IPS DF 4.7 (cell line): ENCODE measurements at regions not wholly inside any gene's neighbourhood (a gene's known extent, or its start where the extent isn't known, plus 50 kb on each side); places are given as distances from the start of the nearest gene placed in this dataset.
"Not testable (repeated sequence)": the region's sequence is repeated elsewhere in the genome, so short reads cannot be mapped to it uniquely, and the experiment has no call there.

Experiments used
- DNase-seq: peaks from one replicate; pipeline ENCODE4 v3.0.0-alpha.2; 2013; ENCODE audit warnings: low spot score; ENCODE audit errors: extremely low read depth

DNA sequence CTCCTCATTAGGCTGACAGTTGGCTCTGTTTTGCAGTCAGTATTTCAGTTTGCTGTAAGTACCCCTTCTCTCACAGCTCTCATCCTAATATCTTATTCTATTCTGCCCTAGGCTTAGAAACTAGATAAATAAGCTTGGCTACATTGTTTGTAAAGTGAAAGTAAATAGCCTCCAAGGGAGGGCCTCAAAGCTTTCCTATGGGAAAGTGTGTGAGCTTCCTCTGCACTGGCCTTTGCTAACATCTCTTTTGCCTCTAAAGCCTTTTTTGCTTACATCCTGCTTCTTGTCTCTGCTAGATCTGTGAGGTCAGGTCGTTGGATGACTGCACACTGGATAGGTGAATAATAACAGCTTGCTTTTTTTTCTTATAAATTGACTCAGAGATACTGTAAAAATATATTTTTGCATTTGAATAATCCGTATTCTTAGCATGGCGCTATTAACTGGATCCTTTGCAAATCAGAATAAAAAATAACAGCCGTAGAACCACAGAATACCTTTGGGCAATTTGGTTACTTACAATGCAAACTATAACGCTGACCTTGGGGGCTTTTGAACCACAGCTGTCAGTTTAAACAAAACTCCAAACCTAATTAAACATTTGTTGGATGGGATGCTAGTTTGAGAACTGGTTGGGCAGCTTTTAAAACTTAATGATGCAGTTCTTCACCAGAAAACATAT lies 55.1 kb downstream of the TTC6 start:
- DNase-seq = no peak

DNA sequence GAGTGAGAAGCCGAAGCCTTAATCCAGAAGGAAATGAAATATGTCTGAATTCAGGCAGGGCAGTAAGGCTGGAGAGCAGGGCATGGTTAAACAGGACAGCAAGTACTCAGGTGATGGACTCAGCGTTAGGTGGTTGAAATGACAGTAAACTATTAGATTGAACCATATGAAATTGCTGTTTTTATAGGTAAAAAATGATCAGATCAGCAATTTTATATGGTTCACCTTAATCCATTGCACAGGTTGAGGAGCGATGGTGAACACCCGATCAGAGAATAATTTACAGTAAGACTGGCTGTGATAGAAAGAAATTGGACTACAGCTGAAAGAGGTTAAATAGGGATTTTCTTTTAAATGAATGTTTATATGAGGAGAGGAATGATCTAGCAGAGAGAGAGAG lies 56.6 kb downstream of the TTC6 start:
- DNase-seq = no peak

DNA sequence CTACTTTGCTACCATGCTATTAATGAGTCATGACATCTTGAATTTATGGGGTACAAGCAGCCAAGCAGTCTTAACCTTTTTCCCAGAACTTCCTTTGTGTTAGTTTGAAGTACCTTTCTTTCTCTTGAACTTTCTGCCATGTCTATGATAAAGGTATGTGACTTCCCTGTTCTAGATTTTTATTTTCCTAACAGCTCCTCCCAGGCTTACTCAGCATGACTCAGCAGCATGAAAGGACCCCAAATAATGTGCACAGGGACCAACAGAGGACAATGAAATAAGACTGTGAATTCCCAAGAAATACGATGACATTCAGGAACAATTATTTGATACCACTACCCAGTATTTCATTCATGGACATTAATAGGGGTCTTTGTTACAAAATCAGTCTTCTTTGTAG lies 60.0 kb downstream of the TTC6 start:
- DNase-seq = no peak

DNA sequence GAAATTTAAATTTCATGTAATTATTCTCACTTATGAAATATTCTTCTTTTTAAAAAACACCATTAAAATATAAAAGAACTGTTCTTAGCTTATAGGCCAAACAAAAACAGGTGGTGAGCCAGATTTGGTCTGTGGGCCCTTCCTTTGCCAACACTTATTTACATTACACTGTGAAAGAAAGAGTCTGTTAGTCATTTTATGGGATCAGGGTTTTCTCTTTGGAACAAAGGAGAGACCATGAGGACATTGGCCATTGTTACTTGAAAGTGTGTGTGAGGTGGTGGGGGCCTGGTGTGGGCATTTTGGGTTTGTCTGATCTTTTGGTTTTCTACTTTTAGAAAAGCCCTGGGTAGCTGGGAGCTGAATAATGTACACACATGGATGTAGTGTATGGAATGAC lies 62.7 kb downstream of the TTC6 start:
- DNase-seq = no peak

DNA sequence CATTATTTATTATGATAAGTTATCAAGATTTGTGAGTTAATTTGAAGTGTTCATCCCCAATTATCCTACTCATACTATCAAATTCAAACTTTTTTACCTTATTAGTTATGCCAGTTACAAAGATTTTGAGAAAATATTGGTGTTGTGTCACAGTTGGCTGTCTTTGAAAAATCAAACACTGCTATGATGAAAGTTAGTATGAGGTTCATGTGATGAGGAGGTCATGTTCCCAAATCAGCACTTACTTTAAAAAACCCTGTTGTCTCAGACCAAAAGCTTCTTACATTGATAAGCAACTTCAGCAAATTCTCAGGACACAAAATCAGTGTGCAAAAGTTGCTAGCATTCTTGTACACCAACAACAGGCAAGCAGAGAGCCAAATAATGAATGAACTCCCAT lies 68.1 kb downstream of the TTC6 start:
- no peak for DNase-seq

DNA sequence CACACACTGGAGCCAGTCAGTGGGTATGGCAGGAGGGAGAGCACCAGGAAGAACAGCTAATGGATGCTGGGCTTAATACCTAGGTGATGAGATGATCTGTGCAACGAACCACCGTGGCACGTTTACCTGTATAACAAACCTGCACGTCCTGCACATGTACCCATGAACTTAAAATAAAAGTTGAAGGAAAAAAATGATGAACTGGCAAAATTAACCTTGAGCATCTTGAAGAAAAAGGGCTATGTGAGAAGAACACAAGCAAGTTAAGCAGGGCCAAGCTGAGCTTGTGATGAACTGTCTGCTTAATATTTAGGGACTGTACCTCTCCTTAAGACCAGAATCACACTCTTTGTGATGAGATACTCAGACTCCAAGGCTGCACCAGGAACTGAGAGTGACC lies 70.0 kb downstream of the TTC6 start:
- no peak for DNase-seq

DNA sequence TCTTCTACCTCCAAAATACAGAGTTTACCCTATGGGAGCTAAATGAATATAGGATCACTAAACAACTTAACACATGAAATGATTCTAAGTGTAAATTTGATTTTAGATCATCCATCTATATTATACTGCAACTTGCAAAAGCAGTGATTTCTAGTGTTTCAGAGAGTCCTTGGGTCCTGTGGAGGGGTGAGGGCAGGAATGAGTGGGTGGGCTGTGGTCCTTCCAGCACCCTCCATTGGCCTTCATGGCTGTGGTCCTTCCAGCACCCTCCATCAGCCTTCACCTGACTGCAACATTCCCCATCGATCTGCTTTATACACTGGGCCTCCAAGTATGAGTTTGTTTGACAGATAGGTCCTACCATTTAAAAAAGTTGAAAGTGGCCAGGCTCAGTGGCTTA lies 70.5 kb downstream of the TTC6 start:
- DNase-seq = no peak

DNA sequence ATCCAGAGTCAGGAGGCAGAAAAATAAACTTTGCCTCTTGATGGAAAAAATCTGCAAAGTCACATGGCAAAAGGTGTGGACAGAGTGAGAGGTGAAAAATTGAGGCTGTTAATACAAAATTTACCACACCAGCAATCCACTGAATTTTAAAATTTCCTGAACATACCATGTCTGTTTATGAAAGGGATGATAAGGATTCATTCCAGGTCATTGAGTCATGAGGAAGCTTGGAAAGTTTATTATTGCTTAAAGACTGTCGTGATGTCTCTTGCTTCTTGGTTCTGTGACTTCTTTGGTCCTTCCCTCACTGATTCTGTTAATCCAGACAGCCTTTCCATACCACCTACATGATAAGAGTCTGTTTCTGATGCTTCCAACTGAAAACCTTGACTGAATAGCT lies 73.2 kb downstream of the TTC6 start:
- no peak for DNase-seq

DNA sequence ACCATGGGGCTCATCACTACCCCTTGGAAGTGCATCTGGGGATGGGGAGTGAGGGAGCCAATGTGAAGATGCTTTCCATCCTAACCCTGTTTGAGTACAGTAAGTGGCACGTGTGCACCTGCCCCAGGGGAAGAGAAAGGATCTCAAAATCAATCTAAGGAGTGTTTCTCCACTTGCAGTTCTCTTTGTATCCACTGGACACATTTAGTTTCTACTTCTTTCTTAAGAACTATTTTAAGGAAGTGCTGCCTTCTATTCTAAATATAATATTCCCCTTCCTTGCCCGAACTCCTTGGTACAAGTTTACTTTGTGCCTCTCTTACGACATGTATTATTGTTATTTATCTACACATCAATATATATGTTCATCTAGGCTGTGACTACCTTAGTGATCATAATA lies 73.8 kb downstream of the TTC6 start:
- no peak for DNase-seq

DNA sequence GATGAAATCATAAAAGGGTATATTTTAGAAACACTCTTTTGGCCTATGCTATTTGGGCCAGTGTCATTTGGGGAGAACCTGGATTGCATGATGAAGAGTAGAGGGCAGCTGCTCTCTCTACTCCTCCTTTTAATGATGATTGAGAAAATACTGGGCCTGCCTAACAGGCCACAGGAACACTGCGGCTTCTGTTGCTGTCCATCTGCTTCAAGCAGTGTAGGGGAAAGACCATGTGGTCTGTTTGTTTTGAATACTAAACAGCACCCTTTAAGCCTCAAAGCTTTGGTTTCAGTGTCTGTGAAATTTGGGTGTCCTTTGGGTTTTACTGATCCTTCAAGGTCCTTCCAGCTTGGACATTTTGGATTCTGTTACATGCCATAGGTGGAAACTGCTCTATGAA lies 78.0 kb downstream of the TTC6 start:
- no peak for DNase-seq

DNA sequence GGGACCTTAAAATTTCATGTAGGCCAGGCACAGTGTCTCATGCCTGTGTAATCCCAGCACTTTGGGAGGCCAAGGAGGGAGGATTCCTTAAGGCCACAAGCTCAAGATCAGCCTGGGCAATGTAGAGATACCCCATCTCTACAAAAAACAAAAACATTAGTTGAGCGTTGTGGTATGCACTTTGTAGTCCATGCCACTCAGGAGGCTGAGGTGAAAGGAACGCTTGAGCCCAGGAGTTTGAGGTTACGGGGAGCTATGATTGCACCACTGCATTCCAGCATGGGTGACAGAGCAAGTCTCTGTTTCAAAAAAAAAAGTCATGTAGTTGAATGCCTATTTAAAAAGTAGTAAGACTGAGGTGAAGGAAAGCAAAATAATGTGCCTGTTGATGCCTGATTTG lies 83.5 kb downstream of the TTC6 start:
- no peak for DNase-seq

DNA sequence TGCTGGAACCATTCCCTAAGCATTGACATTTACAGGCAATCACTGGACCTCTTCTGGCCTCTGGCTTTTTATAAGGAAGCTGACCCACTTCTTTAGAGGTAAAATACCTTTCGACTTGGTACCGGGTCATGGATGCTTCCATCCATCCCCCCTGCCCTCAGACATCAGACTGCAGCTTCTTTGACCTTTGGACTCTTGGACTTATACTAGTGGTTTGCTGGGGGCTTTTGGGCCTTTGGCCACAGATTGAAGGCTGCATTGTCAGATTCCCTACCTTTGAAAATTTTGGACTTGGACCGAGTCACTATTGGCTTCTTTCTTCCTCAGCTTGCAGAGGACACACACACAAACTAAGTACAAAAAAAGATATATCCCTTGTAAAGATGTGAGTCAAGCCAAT lies 86.1 kb downstream of the TTC6 start:
- DNase-seq = no peak

DNA sequence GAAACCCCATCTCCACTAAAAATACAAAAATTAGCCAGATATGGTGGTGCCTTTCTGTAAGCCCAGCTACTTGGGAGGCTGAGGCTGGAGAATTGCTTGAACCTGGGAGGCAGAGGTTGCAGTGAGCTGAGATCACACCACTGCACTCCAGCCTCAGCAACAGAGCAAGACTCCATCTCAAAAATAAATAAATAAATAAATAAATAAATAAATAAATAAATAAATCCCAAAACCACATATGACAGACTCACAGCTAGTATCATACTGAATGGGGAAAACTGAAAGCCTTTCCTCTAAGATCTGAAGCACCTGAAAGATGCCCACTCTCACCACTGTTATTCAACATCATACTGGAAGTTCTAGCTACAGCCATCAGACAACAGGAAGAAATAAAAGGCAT lies 97.3 kb downstream of the TTC6 start:
- DNase-seq = not testable (repeated sequence)

DNA sequence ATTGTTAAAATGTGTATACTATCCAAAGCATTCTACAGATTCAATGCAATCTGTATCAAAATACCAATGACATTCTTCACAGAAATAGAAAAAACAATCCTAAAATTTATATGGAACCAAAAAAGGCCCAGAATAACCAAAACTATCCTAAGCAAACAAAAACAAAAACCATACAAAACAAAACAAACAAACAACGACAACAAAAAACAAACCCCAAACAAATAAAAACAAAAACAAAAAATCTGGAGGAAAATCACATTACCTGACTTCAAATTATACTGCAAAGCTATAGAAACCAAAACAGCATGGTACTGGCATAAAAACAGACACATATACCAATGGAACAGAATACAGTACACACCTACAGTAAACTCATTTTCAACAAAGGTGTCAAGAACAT lies 98.0 kb downstream of the TTC6 start:
- DNase-seq = not testable (repeated sequence)

DNA sequence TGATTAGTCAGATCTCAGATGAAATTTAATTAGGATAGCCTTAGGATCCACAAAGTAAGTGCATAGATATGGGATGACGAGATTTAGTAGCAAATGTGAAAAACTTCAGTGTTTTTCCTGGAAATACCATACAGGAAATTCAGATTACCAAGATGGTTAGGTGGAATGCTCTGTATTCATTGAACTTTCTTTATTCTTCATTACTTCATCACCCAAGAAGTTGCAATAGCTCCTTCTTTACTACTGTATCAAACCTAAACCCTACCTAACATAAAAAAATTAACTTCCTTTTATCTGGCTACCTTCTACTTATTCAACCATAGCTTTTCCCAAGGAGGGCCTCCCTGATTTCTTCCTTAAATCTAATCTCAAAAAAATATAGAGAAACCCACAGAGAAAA lies 100.4 kb downstream of the TTC6 start:
- DNase-seq = no peak

DNA sequence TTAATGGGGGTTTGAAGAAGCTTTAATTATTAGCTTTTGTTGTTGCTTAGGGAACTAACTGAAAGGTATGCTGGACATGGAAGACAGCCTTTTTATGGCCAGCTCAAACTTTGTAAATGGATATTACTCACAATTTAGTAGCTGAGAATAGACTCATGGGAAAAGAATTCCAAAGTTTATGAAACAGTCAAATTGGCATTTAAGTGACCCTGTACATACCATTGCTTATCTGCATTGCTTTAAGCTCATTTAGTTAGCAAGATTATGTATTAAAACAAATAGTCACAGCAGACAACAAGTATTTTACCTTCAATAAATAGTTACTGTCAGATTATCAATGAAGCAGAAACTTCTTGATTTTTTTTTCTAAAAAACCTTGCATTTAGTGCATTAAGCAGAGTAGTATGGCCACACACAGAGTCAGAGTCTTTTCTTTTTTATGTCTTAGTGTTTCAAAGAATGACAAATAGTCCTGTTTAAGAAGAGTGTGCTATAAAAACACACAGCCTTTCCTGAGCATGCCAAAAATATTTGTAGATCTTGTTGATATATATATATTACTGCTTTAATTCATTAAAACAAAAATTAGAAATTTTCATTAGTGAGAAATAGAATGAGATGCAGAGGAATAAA lies 102.2 kb downstream of the TTC6 start:
- DNase-seq = no peak

DNA sequence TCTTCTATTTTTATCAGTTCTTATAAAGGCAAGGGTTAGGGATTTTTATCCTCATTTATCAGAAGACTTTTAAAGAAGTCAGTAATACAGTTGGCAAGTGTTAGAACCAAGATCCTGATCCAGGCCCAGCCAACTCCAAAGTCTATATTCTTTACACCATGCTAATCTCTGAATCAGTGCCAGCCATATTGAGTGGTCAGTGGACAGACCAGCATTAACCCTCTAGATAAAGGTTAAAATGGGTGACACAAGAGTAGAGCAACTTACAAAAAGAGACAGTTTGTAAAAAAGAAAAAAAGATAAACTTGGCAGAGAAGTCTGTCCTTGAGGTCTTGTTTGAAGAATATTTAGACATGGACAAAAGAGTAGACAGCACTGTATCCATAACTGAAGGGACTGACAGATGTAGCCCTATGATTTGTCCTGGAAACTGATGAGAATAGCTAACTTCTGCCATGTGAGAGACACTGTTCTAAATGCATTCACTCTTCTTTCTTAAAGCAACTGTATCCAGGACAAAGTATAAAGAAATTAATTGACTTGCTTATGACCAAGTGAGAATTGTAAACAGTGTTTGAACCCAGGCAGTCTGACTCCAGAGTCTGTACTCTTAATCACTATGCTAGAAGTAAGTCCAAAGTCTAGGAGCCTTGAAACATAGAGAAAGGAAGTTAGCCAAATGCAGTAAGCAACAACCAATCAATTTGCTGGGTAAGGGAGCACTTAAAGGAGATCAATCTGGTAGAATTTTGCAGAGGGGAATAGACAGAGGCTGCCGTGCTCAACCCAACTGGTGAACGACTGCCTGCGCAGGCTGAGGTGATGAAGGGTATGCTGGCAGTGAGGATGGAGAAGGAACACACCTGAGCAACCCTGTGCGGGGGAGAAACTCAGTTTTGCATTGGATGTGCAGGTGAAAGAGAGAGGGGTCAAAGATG lies 103.7 kb downstream of the TTC6 start:
- no peak for DNase-seq

DNA sequence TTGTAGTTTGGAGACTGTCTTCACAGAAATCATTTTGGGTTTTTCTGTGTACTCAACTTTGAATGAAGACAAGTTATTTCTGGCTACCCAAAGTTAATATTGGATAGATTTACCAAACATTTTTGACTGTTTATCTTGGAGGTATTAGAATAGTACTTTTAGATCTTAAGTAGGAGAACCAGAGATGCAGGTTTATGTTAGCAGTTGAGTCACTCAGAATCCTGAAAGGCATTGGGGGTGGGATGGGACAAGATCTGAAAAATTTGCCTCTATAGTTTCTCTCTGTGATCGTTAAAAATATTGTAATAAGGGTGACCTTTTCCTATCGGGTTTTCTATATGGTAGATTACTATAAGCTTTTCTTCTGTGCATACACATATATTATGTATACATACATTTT lies 112.3 kb downstream of the TTC6 start:
- no peak for DNase-seq

DNA sequence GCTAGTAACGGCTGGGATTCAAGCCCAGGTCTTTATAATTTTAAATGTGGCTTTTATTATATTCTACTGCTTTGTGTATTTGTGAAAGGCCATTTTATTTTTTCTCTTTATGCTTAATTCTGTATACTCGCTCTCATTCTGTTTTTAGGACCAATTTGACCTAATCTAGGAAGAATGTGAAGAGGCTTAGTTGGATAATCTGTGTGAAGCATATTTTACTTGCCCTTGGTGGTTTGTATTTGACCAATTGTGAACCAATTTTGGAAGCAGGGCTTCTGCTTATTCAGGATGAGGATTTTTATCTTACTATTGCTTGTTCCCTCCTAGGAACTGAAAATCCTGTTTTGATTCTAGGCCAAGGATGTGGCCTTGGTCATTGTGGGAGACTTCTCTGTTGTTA lies 113.1 kb downstream of the TTC6 start:
- no peak for DNase-seq

DNA sequence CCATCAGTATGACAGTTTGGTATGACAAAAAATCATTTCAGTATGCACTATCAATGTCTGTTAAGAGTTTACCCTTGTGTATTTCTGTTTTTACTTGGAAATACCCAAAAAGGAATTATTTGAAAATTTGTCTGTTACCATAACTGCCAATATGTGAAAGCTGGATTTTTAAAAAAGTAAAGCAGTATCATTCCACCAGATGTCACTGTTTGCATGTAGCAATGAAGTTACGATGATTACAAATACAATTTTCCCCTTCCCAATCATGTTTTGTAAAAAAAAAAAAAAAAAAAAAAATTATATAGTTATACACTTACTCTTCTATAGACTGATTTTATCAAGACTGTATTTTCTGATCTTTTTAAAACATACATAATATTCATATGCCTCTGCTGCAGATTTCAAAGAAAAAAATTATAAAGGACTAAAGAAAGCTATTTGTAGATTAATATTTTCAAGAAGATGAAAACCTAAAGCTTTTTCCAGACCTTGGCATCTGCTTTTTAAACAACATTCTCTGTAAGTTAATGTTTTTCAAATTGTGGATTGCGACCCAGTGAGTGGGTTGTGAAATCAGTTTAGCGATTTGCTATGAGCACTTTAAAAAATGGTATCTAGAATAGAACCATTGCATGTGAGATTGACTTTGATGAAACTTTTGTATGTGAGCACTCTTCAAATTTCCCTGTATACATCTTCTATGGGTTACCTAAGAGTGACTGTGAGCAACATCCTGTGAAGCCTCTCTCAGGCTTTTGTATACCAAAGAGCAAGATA lies 114.2 kb downstream of the TTC6 start:
- DNase-seq = no peak

DNA sequence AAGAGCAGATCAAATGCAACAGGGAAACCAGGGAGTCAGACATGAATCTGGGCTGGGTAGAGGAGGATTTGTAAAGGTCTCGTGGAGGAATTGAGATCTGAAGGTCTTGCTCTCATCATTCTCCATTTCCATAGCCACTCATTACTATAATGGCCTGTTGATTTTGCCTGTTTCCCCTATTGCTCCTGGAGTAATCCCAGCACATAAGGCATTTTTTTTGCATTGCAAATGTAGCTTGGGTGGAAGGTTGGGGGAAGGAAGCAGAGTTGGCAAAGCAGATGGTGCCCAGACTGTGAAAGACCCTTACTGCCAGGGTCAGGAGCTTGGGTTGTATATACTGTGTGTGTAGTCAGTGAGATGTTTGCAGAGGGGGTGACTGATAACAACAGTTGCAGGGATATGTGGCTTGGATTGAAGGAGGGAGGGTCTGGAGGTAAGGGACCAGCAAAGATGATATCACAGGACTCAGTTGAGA lies 116.0 kb downstream of the TTC6 start:
- no peak for DNase-seq
